ENCODE measurements at regions not wholly inside any gene's neighbourhood (a gene's known extent, or its start where the extent isn't known, plus 50 kb on each side); places are given as distances from the start of the nearest gene placed in this dataset.

DNA sequence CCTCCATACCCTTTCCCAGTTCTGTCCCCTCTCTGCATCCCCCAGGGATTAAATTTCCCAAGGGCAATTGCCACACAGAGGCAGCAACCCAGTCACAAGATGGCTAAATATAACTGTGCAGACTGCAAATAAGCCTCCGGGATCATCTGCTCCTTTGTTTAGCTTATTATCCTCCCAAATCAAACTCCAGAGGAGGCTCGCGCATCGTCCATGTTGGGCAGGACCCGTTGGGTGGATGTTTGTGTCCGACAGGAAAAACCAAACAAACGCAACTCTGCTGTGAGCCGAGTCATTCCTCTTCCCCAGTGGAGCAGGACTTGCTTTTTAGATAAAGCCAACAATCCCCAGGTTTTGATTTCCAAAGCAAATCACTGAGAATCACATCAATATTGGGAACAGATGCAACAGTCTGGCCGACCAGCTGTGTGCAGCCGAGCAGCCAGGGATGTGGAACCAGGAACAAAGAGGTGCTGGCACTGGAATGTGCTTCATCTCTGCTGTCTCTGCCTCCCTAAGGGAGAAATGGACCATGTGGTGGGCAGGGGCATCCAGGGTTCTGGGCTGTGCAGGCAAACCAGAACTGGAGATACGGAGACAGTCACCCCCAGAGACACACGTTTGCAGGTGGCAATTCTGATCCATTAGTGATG lies 89.8 kb downstream of the PTTG1 start:
- DNase-seq: peak in 1 of 3 experiments; percentile 1
